Pancreas (tissue), 10 donors: ENCODE measurements at regions not wholly inside any gene's neighbourhood (a gene's known extent, or its start where the extent isn't known, plus 50 kb on each side); places are given as distances from the start of the nearest gene placed in this dataset.
A peak's percentile ranks its signal among the peaks of the same experiment; 100 is the strongest.

Experiments used
- ATAC-seq, 4 donors: fragments of 200-7000 bp; cut with Tn5 transposase; one replicate each; pipeline versions ENCODE4 v1.8.0 to v1.9.1; 2020; ENCODE audit warnings: mild to moderate bottlenecking in 4 of 4, moderate library complexity in 4 of 4
- DNase-seq, 6 donors: peaks; one replicate each; pipeline ENCODE4 v3.0.0-alpha.2; 2020
- FAIRE-seq: peaks from 2 replicates; lab custom pipeline; 2012; peaks lifted over from hg19 to GRCh38; lab: Jason Lieb, UNC
- H3K27ac ChIP-seq, 4 donors: fragments of 200-600 bp; sonication (generic); 1 replicate in 3 of 4; 2 replicates in 1 of 4; pipeline versions ENCODE4 v1.5.0 to v1.8.0; 2020
- H3K27me3 ChIP-seq, 4 donors: fragments of 200-600 bp; one replicate each; pipeline ENCODE4 v1.8.0; 2021
- H3K36me3 ChIP-seq, 3 donors: fragments of 200-600 bp; sonication (generic) in 1 of 3; one replicate each; pipeline versions ENCODE4 v1.5.0 to v1.8.0; 2020 to 2021
- H3K4me1 ChIP-seq, 3 donors: fragments of 200-600 bp; one replicate each; pipeline ENCODE4 v1.8.0; 2021
- H3K4me3 ChIP-seq, 4 donors: fragments of 200-600 bp; sonication (generic) in 2 of 4; one replicate each; pipeline versions ENCODE4 v1.5.0 to v1.8.0; 2020 to 2021
- H3K9me3 ChIP-seq, 4 donors: fragments of 200-600 bp; one replicate each; pipeline ENCODE4 v1.8.0; 2021
- WGBS, 2 donors: extraction: QIAGEN DNeasy Blood & Tissue Kit; methylation state at CpG; one replicate each; pipeline ENCODE4 v1.1.7; 2013; 5-methylcytosine and 5-hydroxymethylcytosine counted together
- intact Hi-C, 3 donors: fragments of 100-400 bp; cut with DNase I; formaldehyde crosslinking; loops; one replicate each; pipeline versions ENCODE4 v1.11.1 to v1.14.2; 2022
- TF ChIP-seq, protein P1 (sequence below), 4 donors: fragments of 200-600 bp; sonication (generic) in 3 of 4; IDR thresholded peaks; one replicate each; pipeline versions ENCODE4 v1.5.0 to v1.8.0; 2021; ENCODE audit warnings: antibody characterized with exemption in 4 of 4
- donor health status: healthy with polysubstance abuse.
- donor health status: DM: no; HTN: no; CAD: no; lungs with moderate emphysema.
- donor health status: DM: no; HTN: no; CAD: no.
- donor health status: control.
- donor health status: control.
- donor health status: Bipolar disorder and iron deficiency.
- donor health status: DM: yes; HTN: yes; CAD: no.
- donor health status: DM: no; HTN: no; CAD: no.
- donor health status: DM: no; HTN: no; CAD: no.
- donor health status: DM: yes; HTN: yes; CAD: no.

DNA sequence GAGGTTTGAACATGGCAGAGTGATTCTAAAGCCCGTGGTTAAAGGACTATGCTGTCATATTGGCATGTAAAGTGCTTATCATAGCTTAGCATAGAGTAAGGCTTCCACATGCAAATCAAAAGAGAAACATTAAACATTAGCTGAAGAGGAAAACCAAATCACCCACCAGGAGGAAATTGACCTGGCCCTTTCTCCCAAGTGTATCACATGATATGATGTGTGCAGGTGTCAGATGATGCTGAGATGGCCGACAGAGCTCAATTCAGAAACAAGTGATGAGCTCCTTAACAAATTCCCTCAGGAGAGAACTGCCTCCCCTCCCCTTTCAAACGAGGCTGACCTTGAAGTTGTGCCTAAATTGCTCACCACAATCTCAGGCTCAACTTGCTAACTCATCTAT lies 217.1 kb upstream of the BTG1 start:
- intact Hi-C loops: no loop called here
- WGBS, 2 donors: 34 to 38% methylated on average over 3 of the region's 3 CpGs
- Histone ChIP-seq H3K27me3 (no peaks in the 10 kb centered on the region), H3K36me3 (no peaks in the 10 kb centered on the region), H3K4me1 (peaks cover 0 to 14% (median 3%) of the 10 kb centered on the region in 3 donors), H3K9me3 (no peaks in the 10 kb centered on the region), H3K4me3 (no peak overlapping the region), H3K27ac (peak overlapping the region in 2 of 4 donors; percentile 15 to 40)
- DNase-seq (no peak), ATAC-seq (peak in 1 of 4 donors; percentile 11), FAIRE-seq (no peak)
- TF ChIP-seq, protein P1, sequence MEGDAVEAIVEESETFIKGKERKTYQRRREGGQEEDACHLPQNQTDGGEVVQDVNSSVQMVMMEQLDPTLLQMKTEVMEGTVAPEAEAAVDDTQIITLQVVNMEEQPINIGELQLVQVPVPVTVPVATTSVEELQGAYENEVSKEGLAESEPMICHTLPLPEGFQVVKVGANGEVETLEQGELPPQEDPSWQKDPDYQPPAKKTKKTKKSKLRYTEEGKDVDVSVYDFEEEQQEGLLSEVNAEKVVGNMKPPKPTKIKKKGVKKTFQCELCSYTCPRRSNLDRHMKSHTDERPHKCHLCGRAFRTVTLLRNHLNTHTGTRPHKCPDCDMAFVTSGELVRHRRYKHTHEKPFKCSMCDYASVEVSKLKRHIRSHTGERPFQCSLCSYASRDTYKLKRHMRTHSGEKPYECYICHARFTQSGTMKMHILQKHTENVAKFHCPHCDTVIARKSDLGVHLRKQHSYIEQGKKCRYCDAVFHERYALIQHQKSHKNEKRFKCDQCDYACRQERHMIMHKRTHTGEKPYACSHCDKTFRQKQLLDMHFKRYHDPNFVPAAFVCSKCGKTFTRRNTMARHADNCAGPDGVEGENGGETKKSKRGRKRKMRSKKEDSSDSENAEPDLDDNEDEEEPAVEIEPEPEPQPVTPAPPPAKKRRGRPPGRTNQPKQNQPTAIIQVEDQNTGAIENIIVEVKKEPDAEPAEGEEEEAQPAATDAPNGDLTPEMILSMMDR (IDR thresholded peaks at IDR 0.05): no peak

DNA sequence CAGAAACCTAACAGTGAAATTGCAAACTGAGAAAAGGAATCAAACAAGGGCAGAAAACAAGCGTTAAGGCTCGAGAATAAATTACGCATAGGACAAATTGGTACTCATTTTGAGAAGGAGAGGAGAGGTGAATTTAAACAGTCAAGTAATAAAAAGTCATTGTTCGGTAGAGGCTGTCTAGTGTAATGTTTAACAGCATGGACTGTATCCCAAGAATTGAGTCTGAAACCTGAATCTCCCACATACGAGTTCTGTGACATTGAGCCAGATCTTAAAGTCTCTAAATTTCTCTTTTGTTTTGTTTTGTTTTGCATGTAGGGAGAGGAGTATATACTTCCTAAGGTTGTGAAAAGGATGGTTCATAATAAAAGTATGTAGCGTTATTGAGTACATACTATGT lies 216.5 kb upstream of the BTG1 start:
- no peak overlapping the region for H3K4me3 ChIP-seq
- H3K36me3 ChIP-seq: no peaks in the 10 kb centered on the region
- intact Hi-C loops: no loop called here
- ATAC-seq (peak in 2 of 4 donors; percentile 32 to 41), DNase-seq (no peak), FAIRE-seq (no peak)
- no peaks in the 10 kb centered on the region for H3K9me3 ChIP-seq
- H3K27me3 ChIP-seq: no peaks in the 10 kb centered on the region
- WGBS, 2 donors: 28 to 39% methylated on average over 6 of the region's 6 CpGs
- peak overlapping the region in 1 of 4 donors; percentile 40 for H3K27ac ChIP-seq
- H3K4me1 ChIP-seq: peaks cover 0 to 14% (median 3%) of the 10 kb centered on the region in 3 donors
- TF ChIP-seq, protein P1 (IDR thresholded peaks at IDR 0.05): no peak

DNA sequence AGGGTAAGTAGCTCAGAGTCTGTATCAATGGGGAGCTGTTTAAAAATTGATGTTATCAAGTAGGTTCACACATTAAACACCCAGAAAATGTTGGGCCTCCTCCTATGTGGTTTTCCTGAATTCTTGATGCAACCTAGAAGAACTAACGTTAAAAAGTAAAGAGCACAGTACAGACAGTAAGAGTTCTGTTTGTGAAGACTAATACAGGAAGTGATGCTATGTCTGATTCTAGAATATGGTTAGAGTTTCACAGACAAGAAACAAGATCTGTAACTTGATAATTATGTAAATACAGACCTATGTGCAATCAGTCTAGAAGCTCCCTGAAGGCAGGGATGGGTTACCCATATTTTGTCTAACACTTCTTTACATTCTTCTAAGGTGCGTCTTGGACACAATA lies 214.9 kb upstream of the BTG1 start:
- Histone ChIP-seq H3K36me3 (no peaks in the 10 kb centered on the region), H3K4me1 (peaks cover 0 to 10% (median 3%) of the 10 kb centered on the region in 3 donors), H3K27me3 (no peaks in the 10 kb centered on the region), H3K4me3 (no peak overlapping the region), H3K27ac (no peak overlapping the region), H3K9me3 (no peaks in the 10 kb centered on the region)
- no peak for ATAC-seq
- no peak for FAIRE-seq
- 87 to 89% methylated on average over 2 of the region's 2 CpGs for WGBS, 2 donors
- TF ChIP-seq, protein P1 (IDR thresholded peaks at IDR 0.05): no peak
- no peak for DNase-seq
- intact Hi-C loops: no loop called here

DNA sequence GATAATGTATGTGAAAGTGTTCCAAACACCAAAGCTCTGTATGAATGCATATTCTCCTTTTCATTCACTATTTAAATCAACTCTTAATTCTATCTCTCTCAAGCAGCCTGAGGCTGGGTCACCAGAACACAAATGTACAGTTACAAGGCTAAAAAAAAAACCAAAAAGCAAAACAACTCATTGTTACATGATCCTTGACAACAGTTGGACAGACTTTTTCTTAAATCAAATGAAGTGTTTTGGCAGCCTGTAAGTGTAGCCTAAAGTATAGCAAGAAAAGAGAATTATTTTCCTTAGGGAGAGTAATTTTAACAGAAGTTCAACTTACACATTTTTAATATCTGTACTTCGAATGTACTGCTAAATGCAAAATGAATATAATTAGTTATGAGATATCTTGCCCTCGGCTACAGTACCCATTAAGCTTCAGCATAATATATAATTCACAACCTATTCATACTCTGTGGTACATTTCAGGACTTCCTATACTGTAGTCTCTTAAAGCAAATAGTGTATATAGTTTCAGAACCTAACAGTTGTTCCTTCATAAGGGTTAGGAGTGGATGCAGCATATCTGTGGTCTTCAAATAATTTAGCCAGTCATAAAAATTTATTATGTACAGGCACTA lies 214.0 kb upstream of the BTG1 start:
- ATAC-seq (no peak), FAIRE-seq (no peak), DNase-seq (no peak)
- intact Hi-C loops: no loop called here
- 77 to 94% methylated on average over 2 of the region's 2 CpGs for whole genome bisulfite sequencing, 2 donors
- H3K27me3 ChIP-seq: no peaks in the 10 kb centered on the region
- H3K27ac ChIP-seq: no peak overlapping the region
- no peaks in the 10 kb centered on the region for H3K9me3 ChIP-seq
- no peaks in the 10 kb centered on the region for H3K36me3 ChIP-seq
- H3K4me1 ChIP-seq: peaks cover 0 to 10% (median 2%) of the 10 kb centered on the region in 3 donors
- TF ChIP-seq, protein P1 (IDR thresholded peaks at IDR 0.05): no peak
- no peak overlapping the region for H3K4me3 ChIP-seq

DNA sequence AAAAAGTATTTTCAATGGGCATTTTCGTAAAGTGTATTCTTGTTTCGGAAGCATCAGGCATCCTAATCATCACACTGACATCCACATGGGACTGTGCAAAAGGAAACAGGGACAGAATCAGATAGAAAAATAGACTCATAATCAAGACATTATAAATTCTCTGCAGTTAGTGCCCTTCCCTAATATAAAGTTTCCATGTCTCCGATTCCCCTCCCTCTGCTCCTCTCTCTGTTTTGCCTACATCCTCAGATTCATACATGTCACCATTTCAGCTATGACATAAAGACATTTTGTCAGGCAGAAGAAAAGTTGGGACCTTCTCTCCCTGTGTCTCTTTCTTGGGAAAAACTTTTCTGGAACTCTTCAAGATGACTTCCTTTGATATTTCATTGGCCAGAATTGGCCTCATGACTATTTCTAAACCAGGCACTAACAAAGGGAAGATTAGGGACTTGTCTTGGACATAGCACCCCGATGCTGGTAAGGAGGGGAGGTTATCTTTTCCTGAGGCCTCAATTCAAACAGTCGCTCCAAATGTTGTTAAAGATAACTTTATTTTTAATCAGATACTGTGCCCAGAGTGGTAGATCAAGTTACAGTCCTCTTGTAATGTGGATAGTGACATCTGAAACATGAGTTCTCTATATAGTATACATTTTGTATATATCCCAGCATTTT lies 212.1 kb upstream of the BTG1 start:
- Histone ChIP-seq H3K9me3 (no peaks in the 10 kb centered on the region), H3K4me3 (no peak overlapping the region), H3K27ac (no peak overlapping the region), H3K27me3 (no peaks in the 10 kb centered on the region), H3K4me1 (peaks cover 0 to 6% (median 0%) of the 10 kb centered on the region in 3 donors), H3K36me3 (no peaks in the 10 kb centered on the region)
- FAIRE-seq (no peak), DNase-seq (no peak), ATAC-seq (no peak)
- 80 to 84% methylated on average over 5 of the region's 5 CpGs for WGBS, 2 donors
- TF ChIP-seq, protein P1 (IDR thresholded peaks at IDR 0.05): no peak
- intact Hi-C loops: no loop called here
